ENCODE measurements at regions not wholly inside any gene's neighbourhood (a gene's known extent, or its start where the extent isn't known, plus 50 kb on each side); places are given as distances from the start of the nearest gene placed in this dataset.
A peak's percentile ranks its signal among the peaks of the same experiment; 100 is the strongest.
"Not testable (repeated sequence)": the region's sequence is repeated elsewhere in the genome, so short reads cannot be mapped to it uniquely, and the experiment has no call there.

DNA sequence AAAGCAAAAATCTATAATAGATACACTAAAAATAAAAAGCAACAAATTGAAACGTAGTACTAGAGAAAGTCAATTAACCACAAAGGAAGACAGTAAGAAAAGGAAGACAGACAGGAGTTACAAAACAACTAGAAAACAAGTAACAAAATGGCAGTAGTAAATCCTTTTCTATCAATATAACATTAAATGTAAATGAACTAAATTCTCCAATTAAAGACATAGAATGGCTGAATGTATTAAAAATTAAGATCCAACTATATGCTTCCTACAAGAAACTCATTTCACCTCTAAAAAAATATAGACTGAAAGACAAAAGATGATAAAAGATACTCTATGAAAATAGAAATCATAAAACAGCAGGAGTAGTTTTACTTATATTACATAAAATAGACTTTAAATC lies 79.1 kb downstream of the CTH start:
- no peak for DNase-seq

DNA sequence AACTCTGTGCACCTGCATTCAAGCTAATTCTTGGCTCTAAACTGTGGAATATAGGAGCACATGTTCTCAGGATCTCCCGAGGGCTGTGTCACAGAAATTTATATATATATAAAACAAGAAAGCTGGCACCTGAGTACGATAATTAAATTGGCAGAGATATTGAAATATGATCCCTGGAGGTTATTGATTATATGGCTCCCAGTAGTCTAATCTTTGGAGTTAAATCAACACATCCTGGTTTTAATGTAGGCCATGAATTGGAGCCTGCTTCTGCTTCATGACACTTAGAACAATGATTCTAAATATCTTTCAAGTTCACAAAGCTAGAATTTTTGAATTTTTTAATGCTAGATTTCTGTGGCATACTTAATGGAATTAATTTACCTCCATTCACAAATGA lies 84.3 kb downstream of the CTH start:
- peak; percentile 32 for DNase-seq

GRCh38 chr1:70496181-70496580 lies 85.1 kb downstream of the CTH start:
- DNase-seq, result no peak

DNA sequence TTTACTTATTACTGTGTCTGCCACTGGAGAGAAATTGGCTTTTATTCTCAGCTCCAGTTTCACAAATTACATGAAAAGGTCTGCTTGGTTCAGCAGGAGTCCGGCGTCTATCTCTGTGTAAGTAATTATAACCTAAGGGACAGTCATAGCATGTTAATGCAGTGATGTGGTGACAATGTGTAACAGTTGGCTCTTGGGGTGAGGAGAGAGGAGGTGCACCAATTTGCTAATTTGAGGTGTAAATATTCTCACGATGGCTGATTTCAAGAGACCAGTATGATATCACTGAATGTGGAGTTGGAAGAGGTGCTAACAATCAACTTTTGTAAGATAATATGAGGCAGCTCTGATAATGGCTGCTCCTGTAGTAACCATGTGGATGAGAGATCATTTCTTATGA lies 86.1 kb downstream of the CTH start:
- no peak for DNase-seq

DNA sequence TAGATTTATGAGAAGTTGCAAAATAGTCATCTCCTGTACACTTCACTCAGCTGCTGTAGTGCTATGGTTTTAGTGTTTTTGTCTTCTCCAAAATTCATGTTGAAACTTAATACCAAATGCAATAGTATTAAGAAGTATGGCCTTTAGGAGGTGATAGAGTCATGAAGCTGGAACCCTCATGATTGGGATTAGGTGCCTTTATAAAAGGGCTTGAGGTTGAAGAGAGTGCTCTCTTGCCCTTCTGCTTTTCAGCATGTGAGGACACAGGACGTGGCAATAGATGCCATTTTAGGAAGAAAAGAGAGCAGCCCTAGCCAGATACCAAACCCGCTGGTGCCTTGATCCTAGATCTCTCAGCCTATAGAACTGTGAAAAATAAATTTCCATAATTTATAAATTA lies 87.6 kb downstream of the CTH start:
- no peak for DNase-seq

DNA sequence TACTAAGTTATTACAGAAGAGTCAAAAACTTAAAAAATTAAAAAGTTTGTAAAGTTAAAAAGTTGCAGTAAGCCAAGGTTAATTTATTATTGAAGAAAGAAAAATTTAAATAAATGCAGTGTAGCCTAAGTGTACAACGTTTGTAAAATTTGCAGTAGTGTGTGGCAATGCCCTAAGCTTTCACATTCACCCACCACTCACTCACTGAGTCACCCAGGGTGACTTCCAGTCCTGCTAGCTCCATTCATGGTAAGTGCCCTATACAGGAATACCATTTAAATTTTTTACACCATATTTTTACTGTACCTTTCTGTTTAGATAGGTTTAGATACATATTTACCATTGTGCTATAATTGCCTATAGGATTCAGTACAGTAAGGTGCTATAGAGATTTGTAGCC lies 88.6 kb downstream of the CTH start:
- DNase-seq, result no peak

DNA sequence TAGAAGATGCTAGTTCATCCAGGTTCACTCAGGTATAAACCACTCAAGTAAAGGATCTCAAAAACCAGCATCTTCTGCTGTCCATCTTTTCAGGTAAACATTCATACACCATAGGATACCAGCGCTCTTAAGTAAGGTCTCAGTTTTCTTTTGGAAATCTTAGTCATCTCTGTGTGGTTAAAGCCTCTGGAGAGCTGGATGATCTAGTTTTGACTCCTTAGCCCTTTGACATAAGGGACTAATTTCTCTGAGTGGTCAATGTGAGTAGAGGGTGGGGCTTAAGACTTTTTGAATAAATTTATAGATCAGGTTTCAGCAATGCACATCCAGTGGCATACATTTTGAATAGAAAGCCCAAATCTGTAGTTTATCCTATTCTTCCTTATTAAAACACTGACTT lies 92.3 kb downstream of the CTH start:
- DNase-seq, result no peak

GRCh38 chr1:70504176-70504820 lies 93.2 kb downstream of the CTH start:
- no peak for DNase-seq

DNA sequence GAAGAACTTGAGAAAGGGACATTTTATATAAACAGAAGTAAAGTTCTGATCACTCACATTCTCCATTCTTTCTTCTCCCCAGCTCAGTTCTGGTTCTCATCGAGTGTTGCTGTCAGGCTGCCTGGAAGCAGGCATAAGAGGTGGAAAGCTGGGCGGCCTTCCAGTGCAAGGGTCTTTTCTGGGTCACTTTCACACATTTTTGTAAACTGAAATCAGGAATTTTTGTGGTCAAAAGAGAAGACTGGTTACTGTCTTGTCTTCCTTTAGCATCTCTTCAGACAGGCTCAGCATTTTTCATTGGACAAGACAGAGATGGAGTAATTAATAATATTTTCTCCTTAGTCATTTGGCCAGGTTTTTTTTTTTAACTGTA lies 93.7 kb downstream of the CTH start:
- DNase-seq, result no peak

- not testable (repeated sequence) for DNase-seq
Observed at GRCh38 chr1:70507991-70508390, 96.9 kb downstream of the CTH start.

DNA sequence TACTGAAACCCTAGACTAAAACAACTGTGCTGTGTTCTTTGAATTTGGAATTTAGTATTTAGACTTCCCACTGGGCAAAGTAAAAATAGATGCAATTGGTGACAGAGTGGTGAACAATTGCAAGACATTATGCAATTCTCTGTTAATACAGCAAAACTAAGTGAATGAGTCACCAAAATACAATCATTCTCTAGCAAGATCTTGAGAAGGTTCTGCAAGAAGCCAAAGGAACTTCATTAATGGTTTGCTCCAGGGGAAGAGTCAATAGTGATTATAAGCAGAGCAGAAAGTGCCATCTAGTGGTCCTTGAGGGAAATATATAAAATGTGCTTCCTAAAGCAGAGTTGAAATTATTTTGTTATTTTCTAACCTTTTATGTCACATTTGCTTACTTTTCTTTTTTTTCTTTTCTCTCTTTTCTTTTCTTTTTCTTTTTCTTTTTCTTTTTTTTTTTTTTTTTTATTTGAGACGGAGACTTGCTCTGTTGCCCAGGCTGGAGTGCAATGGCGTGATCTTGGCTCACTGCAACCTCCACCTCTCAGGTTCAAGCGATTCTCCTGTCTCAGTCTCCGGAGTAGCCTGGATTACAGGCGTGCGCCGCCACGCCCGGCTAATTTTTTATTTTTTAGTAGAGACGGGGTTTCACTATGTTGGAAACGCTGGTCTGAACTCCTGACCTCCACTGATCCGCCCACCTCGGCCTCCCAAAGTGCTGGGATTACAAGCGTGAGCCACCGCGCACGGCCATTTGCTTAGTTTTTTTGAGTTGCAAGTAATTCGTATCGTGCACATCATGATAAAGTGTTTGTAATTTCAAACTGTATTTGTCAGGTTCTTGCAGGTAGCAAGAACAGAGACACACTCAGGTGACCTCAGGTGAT lies 99.2 kb downstream of the CTH start:
- DNase-seq, result peak; percentile 22

- DNase-seq, result no peak
Observed at GRCh38 chr1:70517444-70517843, 106.4 kb downstream of the CTH start.

DNA sequence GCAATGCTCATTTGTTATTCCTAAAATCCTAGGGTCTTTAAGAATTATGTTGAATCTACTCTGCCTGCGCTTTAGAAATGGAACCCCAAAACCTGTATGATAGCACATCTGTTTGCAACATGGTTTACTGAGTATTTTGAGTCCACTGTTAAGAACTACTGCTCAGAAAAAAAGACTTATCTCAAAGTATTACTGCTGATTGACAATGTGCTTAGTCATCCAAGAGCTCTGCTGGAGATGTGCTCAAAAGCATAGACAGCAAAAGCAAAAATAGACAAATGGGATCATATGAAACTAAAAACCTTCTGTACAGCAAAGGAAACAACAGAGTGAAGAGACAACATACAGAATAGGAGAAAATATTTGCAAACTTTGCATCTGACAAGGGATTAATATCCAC lies 107.0 kb downstream of the CTH start:
- no peak for DNase-seq

GRCh38 chr1:70528590-70529333 lies 117.7 kb downstream of the CTH start:
- peak; percentile 5 for DNase-seq

- no peak for DNase-seq
Observed at GRCh38 chr1:70536708-70537366, 125.8 kb downstream of the CTH start.

DNA sequence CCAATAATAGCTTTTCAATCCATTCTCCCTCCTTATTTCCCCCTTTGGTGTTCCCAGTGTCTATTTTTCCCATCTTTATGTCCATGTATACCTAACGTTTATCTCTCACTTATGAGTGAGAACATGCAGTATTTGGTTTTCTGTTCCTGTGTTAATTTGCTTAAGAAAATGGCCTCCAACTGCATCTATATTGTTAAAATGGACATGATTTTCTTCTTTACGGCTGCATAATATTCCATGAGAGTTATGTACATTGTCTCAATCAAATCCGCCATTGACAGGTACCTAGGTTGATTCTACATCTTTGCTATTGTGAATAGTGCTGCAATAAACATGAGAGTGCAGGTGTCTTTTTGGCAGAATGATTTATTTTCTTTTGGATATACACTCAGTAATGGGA lies 126.7 kb downstream of the CTH start:
- DNase-seq, result no peak

DNA sequence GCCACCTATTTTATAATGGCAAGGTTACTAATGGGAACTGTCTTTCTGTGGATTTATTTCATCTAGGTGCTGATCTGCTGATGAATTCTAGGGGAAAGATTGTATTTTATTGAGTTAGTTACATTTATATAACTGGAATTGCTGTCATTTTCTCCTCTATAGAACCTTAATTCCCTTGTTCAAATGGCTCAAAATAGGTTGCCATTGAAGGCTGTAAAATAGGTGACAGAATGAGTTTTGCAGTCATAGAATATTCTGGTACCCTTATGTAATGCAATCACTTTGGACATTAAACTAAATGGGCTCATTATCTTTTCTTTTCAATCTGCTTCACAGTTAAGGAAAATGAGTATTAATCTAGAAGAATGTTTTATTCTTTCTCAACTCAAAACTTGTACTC lies 131.0 kb downstream of the CTH start:
- no peak for DNase-seq

DNA sequence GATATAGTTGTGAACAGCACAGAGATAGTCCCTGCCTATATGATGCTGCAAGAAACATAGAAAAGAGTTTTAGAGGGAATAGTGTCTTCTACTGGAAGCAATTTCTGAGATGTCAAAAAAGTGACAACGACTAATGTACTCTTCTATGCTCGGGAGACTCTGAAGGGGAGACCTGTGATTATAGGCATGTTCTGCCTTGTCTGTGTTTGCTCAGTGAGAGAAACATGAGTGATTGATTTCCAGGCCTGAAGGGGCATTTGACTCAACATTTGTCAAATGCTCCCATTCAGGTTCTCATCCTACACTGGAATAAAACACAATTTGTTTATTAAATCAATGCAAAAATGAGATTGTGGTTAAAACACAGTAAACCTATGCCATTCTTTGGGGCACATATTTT lies 131.8 kb downstream of the CTH start:
- no peak for DNase-seq

DNA sequence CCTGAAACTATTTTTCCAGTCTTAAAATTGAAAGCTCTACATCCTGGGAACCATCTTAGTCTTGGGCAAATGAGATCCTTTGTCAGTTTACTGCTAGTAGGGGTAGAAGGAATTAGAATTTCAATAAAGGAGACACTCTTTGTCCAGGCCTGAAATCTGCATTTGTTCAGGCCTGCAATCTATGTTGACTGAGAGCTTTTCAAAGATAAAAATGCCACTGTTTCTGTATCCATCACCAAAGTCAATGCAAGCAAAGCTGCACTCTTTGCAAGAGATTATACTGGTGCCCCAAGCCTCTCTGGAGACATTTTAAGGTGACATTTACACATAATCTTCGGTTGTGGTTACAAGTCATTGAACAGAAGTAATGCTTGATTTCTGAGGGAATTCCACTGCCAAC lies 135.7 kb downstream of the CTH start:
- no peak for DNase-seq

DNA sequence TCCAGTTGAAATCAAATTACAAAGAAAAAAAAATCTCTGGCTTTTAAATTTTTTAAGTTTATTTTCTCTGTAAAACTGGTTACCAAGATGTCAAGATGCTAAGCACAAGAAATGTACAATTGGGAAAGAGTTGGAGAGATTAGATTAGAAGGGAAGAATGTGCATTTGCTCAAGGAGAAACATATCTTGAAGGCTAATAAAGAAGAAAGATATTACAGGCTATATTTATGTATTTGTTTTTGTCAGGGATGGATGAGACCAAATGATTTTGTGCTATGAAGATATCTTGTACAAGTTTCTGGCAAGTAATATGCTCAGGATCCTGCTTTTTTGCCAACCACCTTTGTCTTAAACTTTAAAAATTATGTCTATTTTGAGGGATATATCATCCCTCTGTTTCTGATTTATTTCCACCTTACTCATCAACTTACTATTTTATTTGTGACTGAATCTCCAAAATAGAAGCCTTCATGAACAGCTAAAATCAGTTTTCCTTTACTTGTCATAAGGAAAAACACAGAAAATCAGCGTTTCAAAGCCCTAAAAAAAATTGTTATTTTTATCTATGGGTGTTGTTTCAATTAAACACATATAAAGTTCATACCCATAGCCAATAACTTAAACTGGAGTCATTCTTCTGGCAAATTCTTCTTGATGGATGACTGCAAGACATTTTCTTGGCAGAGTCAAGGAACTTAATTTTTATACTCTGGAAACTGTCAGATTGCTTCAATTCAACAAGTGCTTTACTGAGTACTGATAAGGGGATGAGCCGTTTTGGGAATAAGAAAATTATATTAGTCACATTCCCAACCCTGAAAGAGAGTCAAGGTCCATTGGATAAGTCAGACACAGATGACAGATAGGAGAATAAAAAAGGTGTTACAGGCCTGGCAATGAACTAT lies 141.8 kb downstream of the CTH start:
- DNase-seq, result no peak

- no peak for DNase-seq
Observed at GRCh38 chr1:70553567-70553956, 142.5 kb downstream of the CTH start.

DNA sequence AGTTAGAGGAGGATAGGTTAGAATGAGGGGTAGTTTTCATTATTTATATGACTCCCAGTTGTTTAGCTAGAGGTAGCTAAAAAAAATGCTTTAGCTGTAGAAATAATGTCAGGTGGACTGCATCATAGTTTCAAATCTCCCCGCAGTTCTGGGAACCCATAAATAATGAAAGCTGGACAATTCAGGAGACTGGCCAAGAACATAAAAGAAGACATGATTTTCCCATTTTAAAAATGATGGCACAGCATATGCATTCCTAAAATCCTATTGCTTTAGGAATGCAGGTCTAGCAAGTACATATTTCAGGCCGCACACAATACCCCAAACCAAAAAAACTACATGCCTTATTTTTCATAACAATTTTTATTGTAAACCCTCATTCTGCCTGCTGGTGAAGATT lies 143.3 kb downstream of the CTH start:
- no peak for DNase-seq

Data from NCI-H1092 (cell line).